GM12878 (cell line): ENCODE measurements at regions not wholly inside any gene's neighbourhood (a gene's known extent, or its start where the extent isn't known, plus 50 kb on each side); places are given as distances from the start of the nearest gene placed in this dataset.
A peak's percentile ranks its signal among the peaks of the same experiment; 100 is the strongest.

Source experiments
- ATAC-seq: fragments of 200-7000 bp; cut with Tn5 transposase; 3 replicates; pipeline ENCODE4 v1.9.1; 2020; ENCODE audit warnings: mild to moderate bottlenecking, moderate library complexity
- BruUV-seq: library from RNA; stranded (reverse); fragments of 400-500 nt; replicated peaks from 2 replicates; lab custom pipeline; 2021; lab: Mats Ljungman, UMichigan
- CTCF ChIA-PET: fragments of 300-600 bp; sonication (Branson Sonifier 250); formaldehyde crosslinking; extraction: SDS; loops from one replicate; lab custom pipeline; 2021; ENCODE audit warnings: inconsistent platforms; lab: Yijun Ruan, JAX
- POLR2A ChIA-PET: fragments of 350-600 bp; formaldehyde crosslinking; extraction: SDS; loops from one replicate; lab custom pipeline; 2021; ENCODE audit warnings: inconsistent platforms; lab: Charles Lee
- RAD21 ChIA-PET: fragments of 300-600 bp; sonication (Branson Sonifier 250); formaldehyde crosslinking; loops from one replicate; lab custom pipeline; 2023; ENCODE audit warnings: antibody characterized with exemption; ENCODE audit not compliant: unreplicated experiment; lab: Charles Lee
- SMC1A ChIA-PET: fragments of 300-600 bp; sonication (Branson Sonifier 250); formaldehyde crosslinking; loops from one replicate; lab custom pipeline; 2023; ENCODE audit not compliant: unreplicated experiment, uncharacterized antibody; lab: Charles Lee
- DNase-seq: peaks from one replicate; pipeline ENCODE4 v3.0.0-alpha.2; 2011; ENCODE audit warnings: low read depth, low spot score
- FAIRE-seq: peaks from 3 replicates; lab custom pipeline; 2011; peaks lifted over from hg19 to GRCh38; lab: Jason Lieb, UNC
- H2AFZ ChIP-seq: 2 replicates; pipeline ENCODE4 v1.6.0; 2011; ENCODE audit warnings: low read depth, low read length, control low read depth; ENCODE audit not compliant: control insufficient read depth
- H3K27ac ChIP-seq: 2 replicates; pipeline ENCODE4 v1.5.1; 2011; ENCODE audit warnings: control low read depth; ENCODE audit not compliant: control insufficient read depth, insufficient read depth
- H3K27me3 ChIP-seq, 2 experiments: replicated peaks in 1 of 2; 2 replicates each; pipeline versions ENCODE4 v1.6.0 to v1.6.1; 2011; ENCODE audit warnings: low read length in 1 of 2; ENCODE audit not compliant: control insufficient read depth in 2 of 2, insufficient read depth in 2 of 2
- H3K36me3 ChIP-seq, 2 experiments: 2 replicates each; pipeline ENCODE4 v1.5.1; 2011; ENCODE audit warnings: low read length in 1 of 2; ENCODE audit not compliant: control insufficient read depth in 2 of 2, insufficient read depth in 2 of 2
- H3K4me1 ChIP-seq: 2 replicates; pipeline ENCODE4 v1.6.1; 2011; ENCODE audit warnings: mild to moderate bottlenecking, low read length, moderate library complexity, mixed read lengths; ENCODE audit not compliant: control insufficient read depth, insufficient read depth
- H3K4me2 ChIP-seq: 2 replicates; pipeline ENCODE4 v1.6.0; 2011; ENCODE audit warnings: control low read depth; ENCODE audit not compliant: control insufficient read depth, insufficient read depth
- H3K4me3 ChIP-seq: fragments of 200-600 bp; sonication (generic); 2 replicates; pipeline ENCODE4 v1.5.1; 2016
- H3K79me2 ChIP-seq: 2 replicates; pipeline ENCODE4 v1.6.0; 2011; ENCODE audit warnings: low read length; ENCODE audit not compliant: control insufficient read depth, insufficient read depth
- H3K9ac ChIP-seq: 2 replicates; pipeline ENCODE4 v1.8.0; 2011; ENCODE audit warnings: low read length, control low read depth, mixed read lengths; ENCODE audit not compliant: control insufficient read depth, insufficient read depth
- H3K9me3 ChIP-seq: replicated peaks from 3 replicates; pipeline ENCODE4 v1.5.1; 2011; ENCODE audit warnings: mild to moderate bottlenecking, low read length; ENCODE audit not compliant: control insufficient read depth, insufficient read depth
- H4K20me1 ChIP-seq: 2 replicates; pipeline ENCODE4 v1.6.0; 2011; ENCODE audit not compliant: control insufficient read depth, insufficient read depth
- ASH2L ChIP-seq: fragments of 300-600, 200-600 bp; sonication (generic); IDR thresholded peaks from 2 replicates; pipeline ENCODE4 v1.6.1; 2017; ENCODE audit warnings: low read depth, mild to moderate bottlenecking, borderline replicate concordance
- DPF2 ChIP-seq: fragments of 450-650 bp; IDR thresholded peaks from 2 replicates; pipeline ENCODE4 v1.6.1; 2017; ENCODE audit warnings: mild to moderate bottlenecking
- EP300 ChIP-seq, 2 experiments: fragments of 150-350 bp in 1 of 2; IDR thresholded peaks; 2 replicates each; pipeline ENCODE4 v1.6.1; 2011 to 2012; ENCODE audit warnings: low read depth in 2 of 2, low read length in 2 of 2, borderline replicate concordance in 1 of 2, improper control_type of control experiment in 1 of 2, inconsistent platforms in 1 of 2; ENCODE audit not compliant: control insufficient read depth in 1 of 2
- EZH2 ChIP-seq: IDR thresholded peaks from 2 replicates; pipeline ENCODE4 v1.6.1; 2012; ENCODE audit warnings: low read depth, mild to moderate bottlenecking, control low read depth, inconsistent platforms, low read length, borderline replicate concordance; ENCODE audit not compliant: control insufficient read depth
- HDGF ChIP-seq: fragments of 450-650 bp; IDR thresholded peaks from 2 replicates; pipeline ENCODE4 v1.6.1; 2016; ENCODE audit warnings: antibody characterized with exemption
- JUNB ChIP-seq: IDR thresholded peaks from 2 replicates; pipeline ENCODE4 v1.6.1; 2016; ENCODE audit warnings: antibody characterized with exemption, mild to moderate bottlenecking
- NFXL1 ChIP-seq: fragments of 450-650 bp; IDR thresholded peaks from 2 replicates; pipeline ENCODE4 v1.6.1; 2017; ENCODE audit warnings: antibody characterized with exemption, mild to moderate bottlenecking, borderline replicate concordance
- NR2C2 ChIP-seq: IDR thresholded peaks from 2 replicates; pipeline ENCODE4 v1.6.1; 2011; ENCODE audit warnings: borderline replicate concordance, low read depth; ENCODE audit not compliant: control insufficient read depth, insufficient read length
- RAD51 ChIP-seq: fragments of 450-650 bp; IDR thresholded peaks from 2 replicates; pipeline ENCODE4 v1.6.1; 2016; ENCODE audit warnings: moderate library complexity, mild to moderate bottlenecking, inconsistent platforms
- RFX5 ChIP-seq: IDR thresholded peaks from 2 replicates; pipeline ENCODE4 v1.6.1; 2011; ENCODE audit warnings: low read depth, low read length, improper control_type of control experiment
- RUNX3 ChIP-seq: IDR thresholded peaks from 2 replicates; pipeline ENCODE4 v1.6.1; 2012; ENCODE audit warnings: low read length, inconsistent platforms
- SIN3A ChIP-seq: IDR thresholded peaks from 2 replicates; pipeline ENCODE4 v1.6.1; 2012; ENCODE audit warnings: low read depth, low read length, improper control_type of control experiment
- SREBF2 ChIP-seq: IDR thresholded peaks from 2 replicates; pipeline ENCODE4 v1.6.1; 2012; ENCODE audit warnings: mild to moderate bottlenecking, low read length
- STAT1 ChIP-seq: fragments of 450-650 bp; conservative IDR thresholded peaks from 2 replicates; pipeline ENCODE4 v1.6.1; 2014; ENCODE audit warnings: antibody characterized with exemption, mild to moderate bottlenecking
- TAF1 ChIP-seq: IDR thresholded peaks from 2 replicates; pipeline ENCODE4 v1.6.1; 2011; ENCODE audit warnings: mild to moderate bottlenecking, low read depth, low read length, borderline replicate concordance
- YBX1 ChIP-seq: fragments of 450-650 bp; IDR thresholded peaks from 2 replicates; pipeline ENCODE4 v1.6.1; 2016; ENCODE audit warnings: antibody characterized with exemption
- ZNF207 ChIP-seq: fragments of 450-650 bp; IDR thresholded peaks from 2 replicates; pipeline ENCODE4 v1.6.1; 2014; ENCODE audit warnings: antibody characterized with exemption, mild to moderate bottlenecking, borderline replicate concordance
- ZNF384 ChIP-seq: IDR thresholded peaks from 2 replicates; pipeline ENCODE4 v1.6.1; 2012; ENCODE audit warnings: low read depth, mild to moderate bottlenecking, low read length, improper control_type of control experiment, borderline replicate concordance
- ZNF687 ChIP-seq: fragments of 450-650 bp; IDR thresholded peaks from 2 replicates; pipeline ENCODE4 v1.6.1; 2017; ENCODE audit warnings: mild to moderate bottlenecking, moderate library complexity
- ZSCAN29 ChIP-seq: fragments of 450-650 bp; IDR thresholded peaks from 2 replicates; pipeline ENCODE4 v1.6.1; 2017; ENCODE audit warnings: mild to moderate bottlenecking, moderate library complexity
- WGBS: methylation state at CpG from one replicate; pipeline ENCODE4 v1.1.6; 2016; ENCODE audit warnings: low lambda C conversion rate; ENCODE audit not compliant: insufficient replicate concordance, insufficient coverage; ENCODE audit errors: missing lambda C conversion rate; 5-methylcytosine and 5-hydroxymethylcytosine counted together
- in situ Hi-C: fragments of 300-500 bp; cut with MboI; formaldehyde crosslinking; loops from 9 replicates; pipeline ENCODE4 v1.14.3; 2018; ENCODE audit warnings: mixed read lengths
- intact Hi-C: fragments of 100-400 bp; cut with micrococcal nuclease; formaldehyde crosslinking; loops from one replicate; pipeline ENCODE4 v1.14.2; 2022; ENCODE audit not compliant: unreplicated experiment

- peak; percentile 89 for ATAC-seq
- SMC1A ChIA-PET: interaction anchor here (0.7 to 4.0 kb wide), 16 partner anchors 10 to 345 kb away, joined by 3 to 28 read pairs (median 4); no protein-coding TSS in a partner anchor
- Histone ChIP-seq H3K4me1 (peaks cover 26% of the 10 kb centered on the region), H3K4me3 (no peak overlapping the region), H3K36me3 (no peaks in the 10 kb centered on the region), H3K27me3 (no peaks in the 10 kb centered on the region), H2AFZ (no peak overlapping the region), H3K4me2 (peak overlapping the region; percentile 45; the same call in 1 of the 2 replicates), H3K9ac (no peak overlapping the region; the same call in 1 of the 2 replicates), H3K27ac (peak overlapping the region; percentile 34), H3K9me3 (no peaks in the 10 kb centered on the region), H3K79me2 (no peaks in the 10 kb centered on the region), H4K20me1 (no peaks in the 10 kb centered on the region)
- DNase-seq: peak; percentile 84
- CTCF ChIA-PET: interaction anchor here (1.0 to 2.7 kb wide), 9 partner anchors 10 to 458 kb away, joined by 3 to 19 read pairs (median 5); no protein-coding TSS in a partner anchor
- TSS peak; percentile 97 for BruUV-seq
- WGBS: 9% methylated on average over 15 of the region's 15 CpGs
- RAD21 ChIA-PET: interaction anchor here (0.9 to 3.3 kb wide), 10 partner anchors 22 to 508 kb away, joined by 3 to 19 read pairs (median 5); no protein-coding TSS in a partner anchor
- in situ Hi-C loops: no loop called here
- intact Hi-C loops: loop anchor here (1.0 kb wide), 1 partner anchor 27 kb away; no protein-coding TSS in a partner anchor
- POLR2A ChIA-PET: interaction anchor here (0.9 to 2.3 kb wide), 3 partner anchors 11 to 30 kb away, joined by 3 to 5 read pairs (median 3); no protein-coding TSS in a partner anchor
- peak; percentile 56 for FAIRE-seq
- TF ChIP-seq ZNF384 (no peak), JUNB (peak; percentile 89), HDGF (no peak), RFX5 (no peak), EP300 (IDR thresholded peaks at IDR 0.05; ENCODE audit: borderline replicate concordance in 1 of 2, control insufficient read depth in 1 of 2, low read depth in 2 of 2, low read length in 2 of 2) (peak; percentile 82 to 96), DPF2 (peak; percentile 96), NR2C2 (no peak), ZNF687 (0 out of 2 replicates have a peak, but pooled peaks have one; percentile 25), SIN3A (no peak), ZSCAN29 (no peak), NFXL1 (no peak), YBX1 (no peak), SREBF2 (no peak), STAT1 (no peak), ASH2L (no peak), ZNF207 (no peak), EZH2 (no peak), TAF1 (no peak), RAD51 (no peak; the same call in 1 of the 2 replicates), RUNX3 (peak; percentile 99)
Observed at GRCh38 chr6:6515691-6516607, 72.6 kb upstream of the LY86 start.
